Activated T-cell treated with anti-CD3 and anti-CD28 coated beads, Interleukin-2, amount 50 U/mL, for 24 hours (primary cell): ENCODE measurements at regions not wholly inside any gene's neighbourhood (a gene's known extent, or its start where the extent isn't known, plus 50 kb on each side); places are given as distances from the start of the nearest gene placed in this dataset.
"Not testable (repeated sequence)": the region's sequence is repeated elsewhere in the genome, so short reads cannot be mapped to it uniquely, and the experiment has no call there.

ENCODE experiments used
- DNase-seq: peaks from one replicate; pipeline ENCODE4 v3.0.0-alpha.2; 2020
- H3K27ac Mint-ChIP-seq: 2 replicates; pipeline ENCODE4 v1.8.0; 2020; ENCODE audit warnings: mild to moderate bottlenecking, mixed read lengths
- H3K27me3 Mint-ChIP-seq: 2 replicates; pipeline ENCODE4 v1.8.0; 2020; ENCODE audit warnings: mixed read lengths
- H3K36me3 Mint-ChIP-seq: 2 replicates; pipeline ENCODE4 v1.8.0; 2020; ENCODE audit warnings: low read depth, mixed read lengths
- H3K4me1 Mint-ChIP-seq: 2 replicates; pipeline ENCODE4 v1.8.0; 2020; ENCODE audit warnings: low read depth, mixed read lengths
- H3K4me3 Mint-ChIP-seq: 2 replicates; pipeline ENCODE4 v1.8.0; 2020; ENCODE audit warnings: mild to moderate bottlenecking, moderate library complexity, mixed read lengths
- H3K9me3 Mint-ChIP-seq: 2 replicates; pipeline ENCODE4 v1.8.0; 2020; ENCODE audit warnings: mixed read lengths

DNA sequence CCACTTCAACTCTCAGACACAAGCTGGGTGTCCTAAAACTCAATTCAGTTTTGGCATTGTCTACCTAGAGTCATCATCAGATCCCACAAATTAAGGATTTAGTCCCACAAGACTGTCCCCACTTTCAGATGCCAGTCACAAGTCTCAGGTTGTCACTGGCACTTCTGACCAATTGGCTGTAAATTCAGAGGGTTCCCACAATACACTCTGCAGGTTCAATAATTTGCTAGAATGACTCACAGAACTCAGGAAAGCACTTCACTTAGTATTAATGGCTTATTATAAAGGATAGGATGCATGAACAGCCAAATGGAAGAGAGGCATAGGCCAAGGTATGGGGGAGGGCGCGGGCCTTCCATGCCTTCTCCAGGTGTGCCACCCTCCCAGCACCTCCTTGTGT, 209.1 kb downstream of the SREK1 start:
- no peak overlapping the region for H3K4me3 Mint-ChIP-seq
- DNase-seq: no peak
- no peaks in the 10 kb centered on the region for H3K36me3 Mint-ChIP-seq
- H3K27me3 Mint-ChIP-seq: peaks cover 24% of the 10 kb centered on the region
- no peaks in the 10 kb centered on the region for H3K4me1 Mint-ChIP-seq
- H3K9me3 Mint-ChIP-seq: no peaks in the 10 kb centered on the region
- H3K27ac Mint-ChIP-seq: no peak overlapping the region

DNA sequence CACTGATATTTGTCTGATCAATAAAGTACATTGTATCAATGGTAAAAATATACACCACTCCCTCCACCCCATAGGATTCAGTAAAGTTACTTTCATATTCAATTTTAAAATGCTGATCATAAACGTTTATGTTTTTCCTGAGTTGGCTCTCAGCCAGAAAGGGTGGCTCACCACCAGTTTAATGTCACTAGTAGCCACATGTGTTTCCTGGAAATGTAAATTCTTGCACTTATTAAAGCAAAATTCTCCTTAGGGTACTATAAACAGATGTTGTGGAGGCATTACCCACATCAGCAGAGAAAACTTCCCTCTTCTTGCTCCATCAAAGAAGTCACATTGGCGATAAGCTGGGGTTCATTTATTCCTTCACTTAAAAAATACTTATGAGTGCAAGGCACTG, 210.3 kb downstream of the SREK1 start:
- Mint-ChIP-seq H3K27me3 (peaks cover 16% of the 10 kb centered on the region), H3K9me3 (no peaks in the 10 kb centered on the region), H3K36me3 (no peaks in the 10 kb centered on the region), H3K4me1 (no peaks in the 10 kb centered on the region), H3K4me3 (no peak overlapping the region), H3K27ac (no peak overlapping the region)
- no peak for DNase-seq

DNA sequence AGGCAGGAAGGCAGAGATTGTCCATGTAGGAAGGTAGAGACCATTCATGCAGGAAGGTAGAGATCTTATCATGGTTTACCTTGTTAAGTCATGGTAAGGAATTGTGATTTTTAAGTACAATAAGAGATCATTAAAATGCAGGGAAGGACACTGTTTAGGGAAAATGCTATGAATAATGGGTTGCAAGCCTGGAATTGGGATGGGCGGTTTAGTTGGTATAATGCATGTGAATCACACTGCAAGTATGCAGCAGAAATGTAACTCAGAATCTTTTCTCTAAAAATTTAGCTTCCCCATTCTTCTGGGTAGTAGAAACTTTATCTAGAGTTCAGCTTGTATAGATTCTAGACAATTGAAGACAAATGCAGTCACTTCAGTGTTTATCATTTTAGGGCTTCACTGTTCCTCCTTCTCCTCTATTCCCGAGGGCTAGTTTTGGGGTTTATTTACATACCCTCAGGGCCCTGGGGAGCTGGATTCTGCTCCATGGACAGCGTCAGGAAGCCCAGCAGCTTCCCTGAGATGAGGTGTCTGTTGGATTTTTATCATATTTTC, 212.0 kb downstream of the SREK1 start:
- peaks cover 18% of the 10 kb centered on the region for H3K27me3 Mint-ChIP-seq
- no peaks in the 10 kb centered on the region for H3K9me3 Mint-ChIP-seq
- DNase-seq: no peak
- no peaks in the 10 kb centered on the region for H3K36me3 Mint-ChIP-seq
- H3K27ac Mint-ChIP-seq: no peak overlapping the region
- no peak overlapping the region for H3K4me3 Mint-ChIP-seq
- H3K4me1 Mint-ChIP-seq: no peaks in the 10 kb centered on the region

DNA sequence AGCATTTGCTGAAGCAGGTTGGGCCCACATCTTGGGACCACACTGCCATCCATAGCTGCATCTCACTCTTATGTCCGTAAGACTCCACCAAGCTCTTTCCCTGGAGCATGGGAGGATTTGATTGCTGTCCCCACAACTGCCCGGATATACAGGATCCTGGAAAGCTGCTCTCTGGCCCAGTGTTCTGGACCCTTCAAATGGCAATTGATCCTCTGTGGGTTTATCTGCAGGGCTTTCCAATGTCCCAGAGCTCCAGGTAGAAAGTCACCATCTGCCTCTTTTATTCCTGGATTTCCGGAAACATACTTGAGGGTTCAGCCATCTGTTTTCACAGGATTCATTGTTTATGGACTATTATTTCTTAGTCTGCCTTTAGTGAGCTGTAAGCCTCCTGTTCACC, 214.6 kb downstream of the SREK1 start:
- no peak overlapping the region for H3K4me3 Mint-ChIP-seq
- H3K36me3 Mint-ChIP-seq: no peaks in the 10 kb centered on the region
- no peak for DNase-seq
- H3K9me3 Mint-ChIP-seq: no peaks in the 10 kb centered on the region
- H3K27ac Mint-ChIP-seq: no peak overlapping the region
- H3K27me3 Mint-ChIP-seq: peaks cover 24% of the 10 kb centered on the region
- no peaks in the 10 kb centered on the region for H3K4me1 Mint-ChIP-seq

DNA sequence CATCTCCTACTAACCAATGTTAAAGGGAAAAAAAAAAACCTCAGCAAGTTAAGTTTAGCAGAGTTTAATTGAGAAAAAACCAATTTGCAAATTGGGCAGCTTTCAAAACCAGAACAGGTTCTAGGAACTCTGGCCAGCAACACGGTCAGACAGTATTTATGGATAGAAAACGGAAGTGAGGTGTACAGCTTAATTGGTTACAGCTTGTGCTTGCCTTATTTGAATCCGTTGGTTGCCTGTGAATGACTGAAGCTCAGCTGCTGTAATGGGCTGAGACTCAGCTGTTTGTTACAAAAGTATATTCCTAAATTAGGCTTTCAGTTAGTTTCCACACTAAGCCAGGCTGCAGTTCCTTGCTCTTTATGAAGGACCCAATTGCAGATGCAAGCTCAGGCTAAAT, 217.0 kb downstream of the SREK1 start:
- Mint-ChIP-seq H3K4me1 (no peaks in the 10 kb centered on the region), H3K36me3 (no peaks in the 10 kb centered on the region), H3K9me3 (no peaks in the 10 kb centered on the region), H3K27me3 (peaks cover 25% of the 10 kb centered on the region), H3K4me3 (no peak overlapping the region), H3K27ac (no peak overlapping the region)
- DNase-seq: no peak

DNA sequence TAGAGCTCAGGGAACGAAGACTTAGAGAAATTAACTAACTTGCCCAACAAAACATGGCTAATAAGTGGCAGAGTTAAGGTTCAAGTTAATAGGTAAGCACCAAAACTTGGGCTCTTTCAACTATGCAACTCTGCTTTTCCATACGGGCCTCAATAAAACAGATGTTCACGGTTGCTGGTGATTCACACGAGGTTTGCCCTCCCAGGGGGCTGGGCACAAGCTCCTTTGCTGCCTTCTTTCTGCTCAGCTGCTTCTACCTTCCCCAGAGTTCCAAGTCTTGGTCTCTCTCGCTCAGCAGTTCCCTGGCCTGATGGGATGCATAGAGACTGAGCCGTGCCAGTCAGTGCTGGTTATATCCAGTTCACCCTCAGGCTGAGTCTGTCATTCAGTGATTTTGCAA, 217.9 kb downstream of the SREK1 start:
- Mint-ChIP-seq H3K4me3 (no peak overlapping the region), H3K27ac (no peak overlapping the region), H3K36me3 (no peaks in the 10 kb centered on the region), H3K27me3 (peaks cover 28% of the 10 kb centered on the region), H3K4me1 (no peaks in the 10 kb centered on the region), H3K9me3 (no peaks in the 10 kb centered on the region)
- DNase-seq: no peak

DNA sequence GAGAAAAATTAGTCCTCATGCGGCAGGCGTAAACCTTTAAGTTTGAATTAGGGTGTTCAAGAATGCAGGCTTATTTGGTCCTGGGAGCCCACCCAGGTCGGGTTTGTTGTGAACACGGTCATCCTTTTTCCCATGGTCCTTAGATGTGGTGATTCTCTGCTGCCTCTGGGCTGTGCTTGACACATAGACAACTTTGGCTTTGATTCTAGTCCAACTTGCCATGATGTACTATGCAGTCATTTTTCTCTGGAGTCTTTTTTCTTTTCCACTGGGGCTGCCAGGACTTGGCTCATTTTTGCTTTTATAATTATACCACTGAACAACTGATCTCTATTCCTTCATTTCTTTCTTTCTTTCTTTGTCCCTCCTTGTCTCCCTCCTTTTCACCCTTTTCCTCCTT, 218.6 kb downstream of the SREK1 start:
- H3K4me3 Mint-ChIP-seq: no peak overlapping the region
- no peaks in the 10 kb centered on the region for H3K4me1 Mint-ChIP-seq
- no peak overlapping the region for H3K27ac Mint-ChIP-seq
- H3K27me3 Mint-ChIP-seq: peaks cover 28% of the 10 kb centered on the region
- DNase-seq: no peak
- no peaks in the 10 kb centered on the region for H3K9me3 Mint-ChIP-seq
- H3K36me3 Mint-ChIP-seq: no peaks in the 10 kb centered on the region

DNA sequence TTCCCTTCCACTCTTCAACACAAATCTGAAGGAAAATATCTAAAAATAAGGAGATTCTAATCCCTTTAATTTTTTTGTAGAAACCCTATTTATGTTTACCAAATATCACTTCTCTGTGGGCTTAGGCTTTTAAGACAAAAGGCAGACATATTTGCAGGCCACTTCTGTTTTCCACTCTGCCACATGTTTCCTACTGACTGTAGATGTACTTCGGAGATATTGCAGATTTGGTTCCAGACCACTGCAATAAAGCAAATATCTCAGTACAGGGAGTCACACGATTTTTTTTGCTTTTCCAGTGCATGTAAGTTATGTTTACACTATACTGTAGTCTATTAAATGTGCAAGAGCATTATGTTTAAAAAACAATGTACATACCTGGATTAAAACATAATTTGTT, 219.0 kb downstream of the SREK1 start:
- H3K4me3 Mint-ChIP-seq: no peak overlapping the region
- no peaks in the 10 kb centered on the region for H3K4me1 Mint-ChIP-seq
- DNase-seq: no peak
- H3K9me3 Mint-ChIP-seq: no peaks in the 10 kb centered on the region
- peaks cover 28% of the 10 kb centered on the region for H3K27me3 Mint-ChIP-seq
- no peak overlapping the region for H3K27ac Mint-ChIP-seq
- no peaks in the 10 kb centered on the region for H3K36me3 Mint-ChIP-seq

DNA sequence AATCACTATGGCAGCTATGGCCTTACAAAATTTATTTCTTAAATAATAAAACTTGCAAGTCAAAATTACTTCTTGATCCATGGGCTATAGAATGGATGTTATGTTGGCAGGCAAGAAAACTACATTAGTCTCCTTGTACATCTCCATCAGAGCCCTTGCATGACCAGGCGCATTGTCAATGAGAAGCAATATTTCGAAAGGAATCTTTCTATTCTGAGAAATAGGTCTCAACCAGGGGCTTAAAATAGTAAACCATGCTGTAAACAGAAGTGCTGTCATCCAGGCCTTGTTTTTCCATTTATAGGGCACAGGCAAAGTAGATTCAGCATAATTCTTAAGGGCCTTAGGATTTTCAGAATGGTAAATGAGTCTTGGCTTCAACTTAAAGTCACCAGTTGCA, 220.1 kb downstream of the SREK1 start:
- no peaks in the 10 kb centered on the region for H3K4me1 Mint-ChIP-seq
- DNase-seq: no peak
- no peaks in the 10 kb centered on the region for H3K9me3 Mint-ChIP-seq
- H3K36me3 Mint-ChIP-seq: no peaks in the 10 kb centered on the region
- H3K27ac Mint-ChIP-seq: no peak overlapping the region
- peaks cover 28% of the 10 kb centered on the region for H3K27me3 Mint-ChIP-seq
- H3K4me3 Mint-ChIP-seq: no peak overlapping the region

DNA sequence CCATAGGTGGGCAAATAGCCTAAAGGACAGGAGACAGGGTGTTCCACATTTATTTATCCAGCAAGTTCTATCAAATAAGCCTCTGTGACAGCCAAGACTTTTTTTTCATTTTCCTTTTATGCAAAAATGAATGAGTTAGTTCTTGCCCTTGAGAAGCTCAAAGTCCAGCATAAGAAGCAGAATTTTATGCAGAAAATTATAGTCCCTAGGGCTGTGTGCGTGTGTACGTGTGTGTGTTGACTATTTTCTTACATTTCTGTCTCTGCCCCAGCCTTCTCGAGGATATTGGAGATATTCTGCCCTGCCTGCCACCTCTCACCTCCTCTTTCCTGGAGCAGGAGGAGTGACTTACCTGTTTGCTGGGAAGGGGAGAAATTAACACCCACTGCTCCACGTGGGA, 221.9 kb downstream of the SREK1 start:
- H3K36me3 Mint-ChIP-seq: no peaks in the 10 kb centered on the region
- peaks cover 25% of the 10 kb centered on the region for H3K27me3 Mint-ChIP-seq
- H3K9me3 Mint-ChIP-seq: no peaks in the 10 kb centered on the region
- no peak overlapping the region for H3K27ac Mint-ChIP-seq
- H3K4me3 Mint-ChIP-seq: no peak overlapping the region
- no peak for DNase-seq
- H3K4me1 Mint-ChIP-seq: no peaks in the 10 kb centered on the region

DNA sequence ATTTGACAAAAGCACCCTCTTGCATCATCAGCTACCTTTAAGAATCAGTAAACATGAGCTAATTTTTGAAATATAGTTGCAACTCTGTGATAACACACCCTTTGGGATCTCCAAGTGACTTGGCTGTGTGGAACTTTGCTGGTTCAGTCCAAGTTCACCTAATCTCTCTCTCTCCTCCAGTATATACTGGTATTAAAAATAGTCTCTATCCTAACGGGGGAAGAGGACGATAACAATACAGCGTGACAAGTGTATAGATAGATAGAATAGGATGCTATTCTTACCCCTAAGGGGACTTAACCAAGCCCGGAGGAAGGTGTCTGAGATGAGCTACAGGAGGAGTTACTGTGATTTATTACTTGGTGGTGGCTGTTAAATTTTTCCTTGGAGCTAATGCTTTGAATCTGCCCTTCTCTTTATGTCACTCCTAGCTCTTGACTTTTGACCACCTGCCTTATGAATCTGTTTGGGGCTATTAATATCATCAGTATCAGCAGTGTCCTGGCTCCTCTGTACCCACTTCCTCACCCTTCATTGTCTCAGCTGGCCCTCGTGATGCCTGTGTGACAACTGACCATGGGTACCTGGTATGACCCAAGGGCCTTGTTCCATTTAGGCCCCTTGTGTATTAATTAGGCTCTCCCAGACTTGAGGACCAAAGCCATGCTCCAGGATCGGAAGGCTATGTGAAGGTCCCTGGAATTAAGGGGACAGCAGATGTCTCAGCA, 223.9 kb downstream of the SREK1 start:
- DNase-seq: no peak

DNA sequence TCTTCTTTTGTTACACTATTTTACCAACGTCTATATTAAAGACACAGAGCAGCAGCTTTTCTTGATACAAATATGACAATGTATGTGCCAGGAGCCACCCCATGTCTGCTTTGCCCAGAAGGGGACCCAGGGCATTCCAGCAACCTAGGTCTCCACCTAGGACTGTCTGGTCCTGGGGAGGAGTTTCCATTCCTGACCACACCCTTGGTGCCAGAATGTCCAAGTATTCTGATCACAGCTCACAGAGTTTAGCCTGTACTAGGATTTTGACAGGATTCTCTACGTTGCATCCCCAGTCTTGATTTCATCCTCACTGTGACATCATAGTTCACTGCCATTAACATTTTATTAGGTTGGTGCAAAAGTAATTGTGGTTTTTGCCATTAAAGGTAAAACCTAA, 224.7 kb downstream of the SREK1 start:
- H3K27me3 Mint-ChIP-seq: peaks cover 8% of the 10 kb centered on the region
- no peak overlapping the region for H3K27ac Mint-ChIP-seq
- no peak overlapping the region for H3K4me3 Mint-ChIP-seq

More for the DNA sequence above, 223.9 kb downstream of the SREK1 start:
- Mint-ChIP-seq H3K4me1 (no peaks in the 10 kb centered on the region), H3K4me3 (no peak overlapping the region), H3K27me3 (peaks cover 14% of the 10 kb centered on the region), H3K9me3 (no peaks in the 10 kb centered on the region), H3K27ac (no peak overlapping the region), H3K36me3 (no peaks in the 10 kb centered on the region)

DNA sequence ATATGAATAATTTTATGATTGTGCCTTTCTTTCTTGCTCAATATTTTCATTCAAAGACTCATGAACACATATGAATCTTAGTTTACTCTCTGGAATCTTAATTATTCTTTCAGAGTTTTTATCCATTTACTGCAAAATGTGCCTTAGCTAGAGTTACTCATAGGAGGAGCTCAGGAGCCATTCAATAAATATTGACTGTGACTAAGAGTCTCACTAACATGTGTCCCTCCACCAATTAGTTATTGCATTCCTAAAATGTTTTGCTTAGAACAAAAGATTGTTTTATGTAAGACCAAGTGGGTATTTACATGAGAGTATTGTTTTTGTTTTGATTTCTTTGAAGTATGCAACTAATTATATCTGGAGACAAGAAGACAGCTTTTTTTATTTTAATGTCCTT, 218.4 kb upstream of the MAST4 start:
- Mint-ChIP-seq H3K4me3 (no peak overlapping the region), H3K4me1 (no peaks in the 10 kb centered on the region), H3K27ac (no peak overlapping the region), H3K9me3 (peaks cover 10% of the 10 kb centered on the region), H3K27me3 (peaks cover 27% of the 10 kb centered on the region), H3K36me3 (no peaks in the 10 kb centered on the region)
- DNase-seq: no peak

More for the DNA sequence above, 224.7 kb downstream of the SREK1 start:
- H3K9me3 Mint-ChIP-seq: no peaks in the 10 kb centered on the region
- no peaks in the 10 kb centered on the region for H3K36me3 Mint-ChIP-seq
- no peak for DNase-seq
- no peaks in the 10 kb centered on the region for H3K4me1 Mint-ChIP-seq

DNA sequence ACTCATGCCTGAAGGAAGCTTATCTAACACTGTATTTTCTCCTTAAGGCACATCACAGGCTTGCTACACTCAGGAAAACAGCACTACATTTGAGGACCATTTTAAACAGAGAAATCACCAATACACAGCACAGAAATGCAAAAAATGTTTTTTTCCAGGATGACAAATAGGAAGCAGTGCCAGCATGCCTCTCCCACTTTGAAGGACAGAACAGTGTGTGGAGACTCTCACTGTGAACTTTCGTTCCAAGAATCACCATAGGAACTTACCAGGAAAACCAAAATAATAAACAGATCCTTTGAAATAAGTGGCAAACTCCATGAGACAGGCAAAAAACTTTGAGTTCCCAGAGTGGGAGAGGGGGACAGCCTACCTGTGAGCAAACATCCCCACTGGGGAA, 217.8 kb upstream of the MAST4 start:
- Mint-ChIP-seq H3K27ac (no peak overlapping the region), H3K9me3 (peaks cover 10% of the 10 kb centered on the region), H3K4me1 (no peaks in the 10 kb centered on the region), H3K27me3 (peaks cover 27% of the 10 kb centered on the region), H3K4me3 (no peak overlapping the region), H3K36me3 (no peaks in the 10 kb centered on the region)
- no peak for DNase-seq

DNA sequence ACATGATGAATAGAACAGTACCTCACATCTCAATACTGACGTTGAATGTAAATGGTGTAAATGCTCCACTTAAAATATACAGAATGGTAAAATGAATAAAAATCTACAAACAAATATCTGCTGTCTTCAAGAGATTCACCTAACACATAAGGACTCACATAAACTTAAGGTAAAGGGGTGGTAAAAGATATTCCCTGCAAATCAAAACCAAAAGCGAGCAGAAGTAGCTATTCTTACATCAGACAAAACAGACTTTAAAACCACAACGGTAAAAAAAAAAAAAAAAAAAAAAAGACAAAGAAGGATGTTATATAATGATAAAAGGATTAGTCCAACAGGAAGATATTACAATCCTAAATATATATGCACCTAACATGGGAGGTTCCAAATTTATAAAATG, 214.0 kb upstream of the MAST4 start:
- no peaks in the 10 kb centered on the region for H3K4me1 Mint-ChIP-seq
- H3K9me3 Mint-ChIP-seq: peaks cover 10% of the 10 kb centered on the region
- H3K27me3 Mint-ChIP-seq: peaks cover 22% of the 10 kb centered on the region
- no peak overlapping the region for H3K27ac Mint-ChIP-seq
- no peak overlapping the region for H3K4me3 Mint-ChIP-seq
- DNase-seq: no peak
- H3K36me3 Mint-ChIP-seq: no peaks in the 10 kb centered on the region

DNA sequence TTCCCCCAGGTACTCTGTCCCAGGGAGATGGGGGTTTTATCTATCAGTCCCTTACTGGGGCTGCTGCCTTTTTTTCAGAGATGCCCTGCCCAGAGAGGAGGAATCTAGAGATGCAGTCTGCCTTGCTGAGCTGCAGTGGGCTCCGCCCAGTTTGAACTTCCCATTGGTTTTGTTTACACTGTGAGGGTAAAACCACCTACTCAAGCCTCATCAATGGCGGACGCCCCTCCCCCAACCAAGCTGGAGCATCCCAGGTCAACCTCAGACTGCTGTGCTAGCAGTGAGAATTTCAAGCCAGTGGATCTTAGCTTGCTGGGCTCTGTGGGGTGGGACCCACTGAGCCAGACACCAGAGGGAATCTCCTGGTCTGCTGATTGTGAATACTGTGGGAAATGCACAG, 191.0 kb upstream of the MAST4 start:
- H3K9me3 Mint-ChIP-seq, H3K4me3 Mint-ChIP-seq, DNase-seq, H3K36me3 Mint-ChIP-seq, H3K27ac Mint-ChIP-seq, H3K4me1 Mint-ChIP-seq: not testable (repeated sequence)
- H3K27me3 Mint-ChIP-seq: peaks cover 27% of the 10 kb centered on the region
